ENCODE measurements at regions not wholly inside any gene's neighbourhood (a gene's known extent, or its start where the extent isn't known, plus 50 kb on each side); places are given as distances from the start of the nearest gene placed in this dataset.

GRCh38 chr3:150261958-150262357, 146.1 kb upstream of the TSC22D2 start:
- TF ChIP-seq CTCF (IDR thresholded peaks at IDR 0.05; ENCODE audit: low read depth, low read length): no peak
- no peak for TF ChIP-seq POLR2A (IDR thresholded peaks at IDR 0.05; ENCODE audit: extremely low read depth, insufficient read length)
- no peak for TF ChIP-seq MYC (IDR thresholded peaks at IDR 0.05; ENCODE audit: low read depth, low read length)
- TF ChIP-seq MAX (IDR thresholded peaks at IDR 0.05; ENCODE audit: low read depth, low read length): no peak

Data from NB4 (cell line).